ENCODE measurements at regions not wholly inside any gene's neighbourhood (a gene's known extent, or its start where the extent isn't known, plus 50 kb on each side); places are given as distances from the start of the nearest gene placed in this dataset.
A peak's percentile ranks its signal among the peaks of the same experiment; 100 is the strongest.

- POLR2A ChIA-PET = no interaction called here
- Histone ChIP-seq H3K4me3 (no peak overlapping the region), H2AFZ (ENCODE audit: control insufficient read depth, low read depth, low read length) (no peak overlapping the region), H3K4me1 (ENCODE audit: control insufficient read depth, insufficient read depth, low read length) (no peaks in the 10 kb centered on the region), H3K79me2 (ENCODE audit: control insufficient read depth, insufficient read depth, low read length) (no peaks in the 10 kb centered on the region), H3K4me2 (ENCODE audit: control insufficient read depth, insufficient read depth) (no peak overlapping the region), H3K36me3 (ENCODE audit: control insufficient read depth in 2 of 2, insufficient read depth in 2 of 2, low read length in 1 of 2) (no peaks in the 10 kb centered on the region), H4K20me1 (ENCODE audit: control insufficient read depth, insufficient read depth) (no peaks in the 10 kb centered on the region), H3K9me3 (replicated peaks; ENCODE audit: control insufficient read depth, insufficient read depth, low read length) (no peaks in the 10 kb centered on the region), H3K27ac (ENCODE audit: control insufficient read depth, insufficient read depth) (no peak overlapping the region), H3K27me3 (replicated peaks in 1 of 2; ENCODE audit: control insufficient read depth in 2 of 2, insufficient read depth in 2 of 2, low read length in 1 of 2) (no peaks in the 10 kb centered on the region), H3K9ac (ENCODE audit: control insufficient read depth, insufficient read depth, low read length) (no peak overlapping the region)
- RAD21 ChIA-PET (ENCODE audit: unreplicated experiment) = interaction anchor here (0.8 kb wide), 1 partner anchor 382 kb away, joined by 5 read pairs; no protein-coding TSS in a partner anchor
- FAIRE-seq (no peak), DNase-seq (ENCODE audit: low read depth, low spot score) (no peak), ATAC-seq (peak; percentile 54; the same call in 2 of the 3 replicates)
- SMC1A ChIA-PET (ENCODE audit: uncharacterized antibody, unreplicated experiment) = interaction anchor here (1.6 kb wide), 1 partner anchor 381 kb away, joined by 5 read pairs; no protein-coding TSS in a partner anchor
- no TSS peak for BruUV-seq (replicated peaks)
- no peak for TF ChIP-seq ZNF217 (IDR thresholded peaks at IDR 0.05)
- TF ChIP-seq RAD21 (IDR thresholded peaks at IDR 0.05; ENCODE audit: insufficient read depth, low read depth, low read length) = 0 out of 2 replicates have a peak, but pooled peaks have one; percentile 22
- no peak for TF ChIP-seq SPI1 (IDR thresholded peaks at IDR 0.05; ENCODE audit: borderline replicate concordance, insufficient read depth, low read depth, low read length)
- TF ChIP-seq, protein P1, sequence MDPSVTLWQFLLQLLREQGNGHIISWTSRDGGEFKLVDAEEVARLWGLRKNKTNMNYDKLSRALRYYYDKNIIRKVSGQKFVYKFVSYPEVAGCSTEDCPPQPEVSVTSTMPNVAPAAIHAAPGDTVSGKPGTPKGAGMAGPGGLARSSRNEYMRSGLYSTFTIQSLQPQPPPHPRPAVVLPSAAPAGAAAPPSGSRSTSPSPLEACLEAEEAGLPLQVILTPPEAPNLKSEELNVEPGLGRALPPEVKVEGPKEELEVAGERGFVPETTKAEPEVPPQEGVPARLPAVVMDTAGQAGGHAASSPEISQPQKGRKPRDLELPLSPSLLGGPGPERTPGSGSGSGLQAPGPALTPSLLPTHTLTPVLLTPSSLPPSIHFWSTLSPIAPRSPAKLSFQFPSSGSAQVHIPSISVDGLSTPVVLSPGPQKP (IDR thresholded peaks at IDR 0.05; ENCODE audit: low read depth, low read length) = no peak
- intact Hi-C loops (cut with micrococcal nuclease; ENCODE audit: unreplicated experiment) = no loop called here
- WGBS (ENCODE audit: insufficient coverage, insufficient replicate concordance, low lambda C conversion rate, missing lambda C conversion rate) = 5% methylated on average over 1 of the region's 1 CpG
- CTCF ChIA-PET = interaction anchor here (0.5 to 2.5 kb wide), 5 partner anchors 11 to 743 kb away, joined by 3 to 11 read pairs (median 5); no protein-coding TSS in a partner anchor
- in situ Hi-C loops (cut with MboI) = no loop called here
Measured at GRCh38 chr7:18151422-18151821, 123.8 kb upstream of the PRPS1L1 start.

DNA sequence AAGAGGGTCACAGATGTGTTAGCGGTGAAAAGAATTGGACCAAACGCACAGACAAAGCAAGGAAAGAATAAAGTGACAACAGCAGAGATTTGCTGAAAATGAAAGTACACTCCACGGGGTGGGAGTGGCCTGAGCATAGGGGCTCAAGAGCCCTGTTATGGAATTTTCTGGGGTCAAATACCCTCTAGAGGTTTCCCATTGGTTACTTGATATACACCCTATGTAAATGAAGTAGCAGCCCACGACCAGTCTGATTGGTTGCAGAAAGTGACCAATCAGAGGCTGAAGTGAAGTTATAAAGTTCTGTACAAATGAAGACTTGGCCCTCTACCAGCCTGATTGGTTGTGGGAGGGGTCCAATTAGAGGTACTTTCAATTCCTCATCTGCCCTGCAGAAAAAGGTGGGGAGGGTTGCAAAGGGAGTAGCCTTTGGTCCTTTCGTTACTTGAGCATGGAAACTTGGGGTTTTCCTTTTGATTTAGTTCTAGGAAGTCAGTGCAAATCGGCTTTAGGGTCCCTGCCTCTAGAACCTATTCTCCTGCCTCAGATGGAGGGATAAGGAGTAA is 125.6 kb upstream of the PRPS1L1 start:
- ATAC-seq (peak; percentile 79), FAIRE-seq (no peak), DNase-seq (ENCODE audit: low read depth, low spot score) (no peak)
- intact Hi-C loops (cut with micrococcal nuclease; ENCODE audit: unreplicated experiment) = no loop called here
- SMC1A ChIA-PET (ENCODE audit: uncharacterized antibody, unreplicated experiment) = no interaction called here
- 31% methylated on average over 6 of the region's 6 CpGs for WGBS (ENCODE audit: insufficient coverage, insufficient replicate concordance, low lambda C conversion rate, missing lambda C conversion rate)
- Histone ChIP-seq H3K9me3 (replicated peaks; ENCODE audit: control insufficient read depth, insufficient read depth, low read length) (no peaks in the 10 kb centered on the region), H3K79me2 (ENCODE audit: control insufficient read depth, insufficient read depth, low read length) (no peaks in the 10 kb centered on the region), H3K4me1 (ENCODE audit: control insufficient read depth, insufficient read depth, low read length) (no peaks in the 10 kb centered on the region), H2AFZ (ENCODE audit: control insufficient read depth, low read depth, low read length) (no peak overlapping the region), H3K36me3 (ENCODE audit: control insufficient read depth in 2 of 2, insufficient read depth in 2 of 2, low read length in 1 of 2) (no peaks in the 10 kb centered on the region), H3K4me3 (no peak overlapping the region), H3K27ac (ENCODE audit: control insufficient read depth, insufficient read depth) (no peak overlapping the region), H3K9ac (ENCODE audit: control insufficient read depth, insufficient read depth, low read length) (no peak overlapping the region), H3K4me2 (ENCODE audit: control insufficient read depth, insufficient read depth) (no peak overlapping the region), H3K27me3 (replicated peaks in 1 of 2; ENCODE audit: control insufficient read depth in 2 of 2, insufficient read depth in 2 of 2, low read length in 1 of 2) (no peaks in the 10 kb centered on the region), H4K20me1 (ENCODE audit: control insufficient read depth, insufficient read depth) (no peaks in the 10 kb centered on the region)
- RAD21 ChIA-PET (ENCODE audit: unreplicated experiment) = no interaction called here
- BruUV-seq (replicated peaks) = no TSS peak
- CTCF ChIA-PET = no interaction called here
- POLR2A ChIA-PET = no interaction called here
- in situ Hi-C loops (cut with MboI) = no loop called here
- TF ChIP-seq ZNF274 (IDR thresholded peaks at IDR 0.05; ENCODE audit: insufficient read depth, insufficient read length) (no peak), EED (IDR thresholded peaks at IDR 0.05; ENCODE audit: low read depth) (no peak), NFXL1 (IDR thresholded peaks at IDR 0.05; ENCODE audit: borderline replicate concordance) (no peak), BRCA1 (IDR thresholded peaks at IDR 0.05; ENCODE audit: low read depth, low read length) (no peak), TBL1XR1 (IDR thresholded peaks at IDR 0.05; ENCODE audit: low read depth, low read length) (no peak), FOXM1 (IDR thresholded peaks at IDR 0.05; ENCODE audit: low read depth, low read length) (no peak), SKIL (IDR thresholded peaks at IDR 0.05; ENCODE audit: low read depth, poor library complexity, severe bottlenecking) (no peak), CBX5 (IDR thresholded peaks at IDR 0.05; ENCODE audit: low read depth) (no peak), FOS (IDR thresholded peaks at IDR 0.05; ENCODE audit: borderline replicate concordance, extremely low read depth, insufficient read length) (no peak), RELA (IDR thresholded peaks at IDR 0.05; ENCODE audit: borderline replicate concordance, partially characterized antibody) (no peak), TAF1 (IDR thresholded peaks at IDR 0.05; ENCODE audit: borderline replicate concordance, low read depth, low read length) (no peak), BMI1 (IDR thresholded peaks at IDR 0.05; ENCODE audit: borderline replicate concordance) (no peak)
